BJ (cell line): ENCODE measurements at regions not wholly inside any gene's neighbourhood (a gene's known extent, or its start where the extent isn't known, plus 50 kb on each side); places are given as distances from the start of the nearest gene placed in this dataset.

Source experiments
- CTCF ChIA-PET: fragments of 350-600 bp; formaldehyde crosslinking; extraction: SDS; loops from one replicate; lab custom pipeline; 2021; ENCODE audit warnings: antibody characterized with exemption, inconsistent platforms; lab: Yijun Ruan, JAX
- POLR2A ChIA-PET: fragments of 300-600 bp; sonication (Branson Sonifier 250); formaldehyde crosslinking; extraction: SDS; loops from one replicate; lab custom pipeline; 2021; ENCODE audit warnings: antibody characterized with exemption; lab: Charles Lee
- DNase-seq: peaks from one replicate; pipeline ENCODE4 v3.0.0-alpha.2; 2011; ENCODE audit warnings: low read depth
- H3K27me3 ChIP-seq: 2 replicates; pipeline ENCODE4 v1.6.0; 2011; ENCODE audit warnings: low read length; ENCODE audit not compliant: control insufficient read depth, insufficient read depth
- H3K36me3 ChIP-seq: 2 replicates; pipeline ENCODE4 v1.5.1; 2011; ENCODE audit warnings: low read length; ENCODE audit not compliant: control insufficient read depth, insufficient read depth
- H3K4me3 ChIP-seq: 2 replicates; pipeline ENCODE4 v1.5.1; 2011; ENCODE audit warnings: low read depth, mild to moderate bottlenecking, control low read depth, low read length
- CTCF ChIP-seq: IDR thresholded peaks from 2 replicates; pipeline ENCODE4 v1.5.1; 2011; ENCODE audit warnings: low read depth, mild to moderate bottlenecking, control low read depth, inconsistent platforms, low read length, moderate library complexity; ENCODE audit not compliant: insufficient read depth

GRCh38 chr4:35614120-35614519 is 630.2 kb downstream of the ARAP2 start:
- H3K4me3 ChIP-seq = no peak overlapping the region
- TF ChIP-seq CTCF = no peak
- no peak for DNase-seq
- H3K36me3 ChIP-seq = no peaks in the 10 kb centered on the region
- ChIA-PET POLR2A (no interaction called here), CTCF (no interaction called here)
- H3K27me3 ChIP-seq = no peaks in the 10 kb centered on the region

GRCh38 chr4:35639929-35640328 is 604.4 kb downstream of the ARAP2 start:
- TF ChIP-seq CTCF = no peak
- Histone ChIP-seq H3K27me3 (no peaks in the 10 kb centered on the region), H3K36me3 (no peaks in the 10 kb centered on the region), H3K4me3 (no peak overlapping the region)
- CTCF ChIA-PET = no interaction called here
- no peak for DNase-seq
- POLR2A ChIA-PET = no interaction called here

GRCh38 chr4:35643661-35644060 is 600.7 kb downstream of the ARAP2 start:
- no peak overlapping the region for H3K4me3 ChIP-seq
- CTCF ChIA-PET = no interaction called here
- POLR2A ChIA-PET = no interaction called here

GRCh38 chr4:35644591-35644990 is 599.7 kb downstream of the ARAP2 start:
- TF ChIP-seq CTCF = no peak
- Histone ChIP-seq H3K36me3 (no peaks in the 10 kb centered on the region), H3K27me3 (no peaks in the 10 kb centered on the region), H3K4me3 (no peak overlapping the region)
- CTCF ChIA-PET = no interaction called here
- POLR2A ChIA-PET = no interaction called here
- DNase-seq = no peak

More at GRCh38 chr4:35643661-35644060, 600.7 kb downstream of the ARAP2 start:
- TF ChIP-seq CTCF = no peak
- no peak for DNase-seq
- Histone ChIP-seq H3K27me3 (no peaks in the 10 kb centered on the region), H3K36me3 (no peaks in the 10 kb centered on the region)

GRCh38 chr4:35649011-35649410 is 595.3 kb downstream of the ARAP2 start:
- Histone ChIP-seq H3K36me3 (no peaks in the 10 kb centered on the region), H3K27me3 (no peaks in the 10 kb centered on the region), H3K4me3 (no peak overlapping the region)
- ChIA-PET CTCF (no interaction called here), POLR2A (no interaction called here)
- no peak for TF ChIP-seq CTCF
- DNase-seq = no peak
